Tongue (tissue), 1 donor: ENCODE measurements at regions not wholly inside any gene's neighbourhood (a gene's known extent, or its start where the extent isn't known, plus 50 kb on each side); places are given as distances from the start of the nearest gene placed in this dataset.

Experiments
- DNase-seq: peaks from one replicate; pipeline ENCODE4 v3.0.0-alpha.2; 2015

GRCh38 chr20:12955611-12956010, 53.2 kb upstream of the SPTLC3 start:
- no peak for DNase-seq

DNA sequence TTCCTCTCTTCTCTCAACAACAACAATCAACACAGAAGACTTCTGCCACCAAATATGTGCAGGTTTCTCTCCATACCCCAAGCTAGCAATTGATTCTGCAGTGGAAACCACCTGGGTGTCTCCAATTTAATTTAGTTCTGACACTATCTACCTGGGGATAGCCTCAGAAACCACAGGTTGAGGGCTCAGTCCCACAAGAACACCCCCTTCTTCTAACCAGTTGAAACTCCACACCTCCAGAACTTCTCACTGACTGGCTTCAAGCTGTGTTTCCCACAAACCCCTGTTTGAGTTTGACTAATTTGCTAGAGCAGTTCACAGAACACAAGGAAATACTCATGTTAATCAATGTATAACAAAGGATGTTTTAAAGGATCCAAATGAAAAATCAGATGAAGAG, 52.5 kb upstream of the SPTLC3 start:
- no peak for DNase-seq

DNA sequence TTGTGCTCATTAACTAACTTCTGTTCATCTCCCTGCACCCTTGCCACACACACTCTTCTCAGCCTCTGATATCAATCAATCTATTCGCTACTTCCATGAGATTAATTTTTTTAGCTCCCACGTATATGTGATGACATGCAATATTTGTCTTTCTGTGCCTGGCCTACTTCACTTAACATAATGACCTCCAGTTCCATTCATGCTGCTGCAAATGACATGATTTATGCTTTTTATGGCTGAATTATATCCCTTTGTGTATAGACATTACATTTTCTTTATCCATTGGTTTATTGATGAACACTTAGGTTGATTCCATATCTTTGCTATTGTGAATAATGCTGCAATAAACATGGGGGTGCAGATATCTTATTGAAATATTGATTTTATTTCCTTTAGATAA, 50.8 kb upstream of the SPTLC3 start:
- DNase-seq: no peak
